ENCODE measurements at regions not wholly inside any gene's neighbourhood (a gene's known extent, or its start where the extent isn't known, plus 50 kb on each side); places are given as distances from the start of the nearest gene placed in this dataset.
"Not testable (repeated sequence)": the region's sequence is repeated elsewhere in the genome, so short reads cannot be mapped to it uniquely, and the experiment has no call there.

DNA sequence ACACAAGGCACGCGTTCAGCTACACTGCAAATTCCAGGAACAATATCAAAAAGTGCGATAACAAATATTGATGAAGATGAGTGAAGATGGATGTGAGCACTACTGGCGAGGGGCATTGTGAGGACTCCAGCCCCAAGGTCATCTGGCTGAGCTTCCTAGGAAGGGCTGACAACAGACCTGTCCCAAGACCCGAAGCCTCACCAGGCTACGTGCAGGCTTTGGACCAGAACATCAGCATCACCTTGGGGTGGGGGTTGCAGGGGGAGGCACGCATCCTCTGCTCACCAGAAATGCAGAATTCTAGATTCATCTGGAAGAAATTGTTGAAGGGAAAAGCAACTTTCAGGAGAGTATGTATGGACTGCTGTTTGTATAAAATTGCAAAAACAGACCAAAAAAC lies 386.3 kb upstream of the DEFB115 start:
- not testable (repeated sequence) for H3K27me3 ChIP-seq (ENCODE audit: control insufficient read depth, insufficient read depth, low read length, poor library complexity, severe bottlenecking); H3K9ac ChIP-seq (ENCODE audit: extremely low read depth, low read length, poor library complexity, severe bottlenecking); H3K4me1 Mint-ChIP-seq; H3K4me3 Mint-ChIP-seq; H3K36me3 Mint-ChIP-seq (ENCODE audit: low read depth); H3K27me3 Mint-ChIP-seq (ENCODE audit: insufficient read depth); H3K4me1 ChIP-seq (ENCODE audit: control insufficient read depth, insufficient read depth, low read length); H3K4me3 ChIP-seq (ENCODE audit: low read length); H3K36me3 ChIP-seq (ENCODE audit: control insufficient read depth, insufficient read depth, low read length); H3K27ac ChIP-seq (ENCODE audit: low read depth, low read length); H3K27ac Mint-ChIP-seq; DNase-seq
- H3K9me3 Mint-ChIP-seq = peaks cover 87% of the 10 kb centered on the region
- H3K9me3 ChIP-seq (ENCODE audit: control insufficient read depth, low read length) = peaks cover 17% of the 10 kb centered on the region
- 81% methylated on average over 4 to 7 of the region's 7 CpGs for WGBS, 2 experiments (ENCODE audit: insufficient coverage in 1 of 2, insufficient read length in 1 of 2)

GRCh38 chr20:30872252-30872651 lies 385.2 kb upstream of the DEFB115 start:
- not testable (repeated sequence) for H3K27me3 Mint-ChIP-seq (ENCODE audit: insufficient read depth); H3K36me3 ChIP-seq (ENCODE audit: control insufficient read depth, insufficient read depth, low read length); H3K27ac Mint-ChIP-seq; H3K4me1 Mint-ChIP-seq; H3K27ac ChIP-seq (ENCODE audit: low read depth, low read length); H3K36me3 Mint-ChIP-seq (ENCODE audit: low read depth); H3K4me3 ChIP-seq (ENCODE audit: low read length); DNase-seq; H3K27me3 ChIP-seq (ENCODE audit: control insufficient read depth, insufficient read depth, low read length, poor library complexity, severe bottlenecking); H3K4me1 ChIP-seq (ENCODE audit: control insufficient read depth, insufficient read depth, low read length); H3K9ac ChIP-seq (ENCODE audit: extremely low read depth, low read length, poor library complexity, severe bottlenecking); H3K4me3 Mint-ChIP-seq
- peaks cover 87% of the 10 kb centered on the region for H3K9me3 Mint-ChIP-seq
- H3K9me3 ChIP-seq (ENCODE audit: control insufficient read depth, low read length) = peaks cover 19% of the 10 kb centered on the region
- 78 to 80% methylated on average over 6 to 7 of the region's 7 CpGs for WGBS, 2 experiments (ENCODE audit: insufficient coverage in 1 of 2, insufficient read length in 1 of 2)

DNA sequence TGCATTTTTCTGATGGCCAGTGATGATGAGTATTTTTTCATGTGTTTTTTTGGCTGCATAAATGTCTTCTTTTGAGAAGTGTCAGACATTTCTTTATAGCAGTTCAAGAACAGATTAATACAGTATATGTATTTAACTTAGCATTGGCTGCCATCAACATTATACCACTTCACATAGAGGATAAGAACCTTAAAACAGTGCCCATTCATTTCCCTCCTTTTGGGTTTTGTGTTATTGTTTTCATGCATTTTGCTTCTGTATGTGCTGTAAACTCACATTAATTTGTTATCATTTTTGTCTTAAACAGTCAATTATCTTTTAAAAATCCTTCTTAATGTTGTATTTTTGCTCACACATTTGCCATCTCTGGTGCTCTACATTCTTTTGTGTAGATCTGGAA lies 381.6 kb upstream of the DEFB115 start:
- H3K27me3 ChIP-seq (ENCODE audit: control insufficient read depth, insufficient read depth, low read length, poor library complexity, severe bottlenecking); H3K4me1 ChIP-seq (ENCODE audit: control insufficient read depth, insufficient read depth, low read length); H3K36me3 Mint-ChIP-seq (ENCODE audit: low read depth); H3K27me3 Mint-ChIP-seq (ENCODE audit: insufficient read depth); H3K4me3 Mint-ChIP-seq; H3K27ac Mint-ChIP-seq; H3K9ac ChIP-seq (ENCODE audit: extremely low read depth, low read length, poor library complexity, severe bottlenecking); H3K36me3 ChIP-seq (ENCODE audit: control insufficient read depth, insufficient read depth, low read length); DNase-seq; H3K27ac ChIP-seq (ENCODE audit: low read depth, low read length); H3K4me1 Mint-ChIP-seq; H3K4me3 ChIP-seq (ENCODE audit: low read length): not testable (repeated sequence)
- peaks cover 21% of the 10 kb centered on the region for H3K9me3 ChIP-seq (ENCODE audit: control insufficient read depth, low read length)
- peaks cover 75% of the 10 kb centered on the region for H3K9me3 Mint-ChIP-seq

DNA sequence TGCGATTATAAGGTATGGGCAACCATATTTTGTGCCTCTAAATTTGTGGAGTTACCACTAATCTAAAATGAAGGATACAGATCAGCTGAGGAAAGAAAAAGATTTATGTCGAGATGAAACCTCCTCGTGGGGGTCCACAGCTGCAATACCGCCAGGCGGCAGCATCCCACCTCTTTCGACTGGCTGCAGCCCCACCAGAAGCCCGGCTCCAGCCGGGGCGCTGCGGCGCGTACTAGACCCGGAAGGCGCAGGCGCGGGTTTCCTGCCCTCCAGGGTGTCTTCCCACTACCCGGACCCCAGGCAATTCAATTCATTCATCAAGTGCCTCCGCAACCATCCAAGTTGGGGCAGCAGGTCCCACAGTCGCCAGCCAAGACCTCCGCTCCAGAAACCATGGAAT lies 366.1 kb upstream of the DEFB115 start:
- peak overlapping the region; percentile 37 for H3K4me3 Mint-ChIP-seq
- H3K4me1 ChIP-seq (ENCODE audit: control insufficient read depth, insufficient read depth, low read length); H3K36me3 Mint-ChIP-seq (ENCODE audit: low read depth); H3K9ac ChIP-seq (ENCODE audit: extremely low read depth, low read length, poor library complexity, severe bottlenecking); H3K4me3 ChIP-seq (ENCODE audit: low read length); H3K9me3 ChIP-seq (ENCODE audit: control insufficient read depth, low read length); H3K36me3 ChIP-seq (ENCODE audit: control insufficient read depth, insufficient read depth, low read length); H3K4me1 Mint-ChIP-seq; H3K27ac ChIP-seq (ENCODE audit: low read depth, low read length); H3K27me3 ChIP-seq (ENCODE audit: control insufficient read depth, insufficient read depth, low read length, poor library complexity, severe bottlenecking); H3K27ac Mint-ChIP-seq: not testable (repeated sequence)
- TF ChIP-seq, protein P1, sequence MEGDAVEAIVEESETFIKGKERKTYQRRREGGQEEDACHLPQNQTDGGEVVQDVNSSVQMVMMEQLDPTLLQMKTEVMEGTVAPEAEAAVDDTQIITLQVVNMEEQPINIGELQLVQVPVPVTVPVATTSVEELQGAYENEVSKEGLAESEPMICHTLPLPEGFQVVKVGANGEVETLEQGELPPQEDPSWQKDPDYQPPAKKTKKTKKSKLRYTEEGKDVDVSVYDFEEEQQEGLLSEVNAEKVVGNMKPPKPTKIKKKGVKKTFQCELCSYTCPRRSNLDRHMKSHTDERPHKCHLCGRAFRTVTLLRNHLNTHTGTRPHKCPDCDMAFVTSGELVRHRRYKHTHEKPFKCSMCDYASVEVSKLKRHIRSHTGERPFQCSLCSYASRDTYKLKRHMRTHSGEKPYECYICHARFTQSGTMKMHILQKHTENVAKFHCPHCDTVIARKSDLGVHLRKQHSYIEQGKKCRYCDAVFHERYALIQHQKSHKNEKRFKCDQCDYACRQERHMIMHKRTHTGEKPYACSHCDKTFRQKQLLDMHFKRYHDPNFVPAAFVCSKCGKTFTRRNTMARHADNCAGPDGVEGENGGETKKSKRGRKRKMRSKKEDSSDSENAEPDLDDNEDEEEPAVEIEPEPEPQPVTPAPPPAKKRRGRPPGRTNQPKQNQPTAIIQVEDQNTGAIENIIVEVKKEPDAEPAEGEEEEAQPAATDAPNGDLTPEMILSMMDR (conservative IDR thresholded peaks at IDR 0.05) = peak; percentile 59
- H3K9me3 Mint-ChIP-seq = peaks cover 80% of the 10 kb centered on the region
- DNase-seq = peak; percentile 67
- peaks cover 22% of the 10 kb centered on the region for H3K27me3 Mint-ChIP-seq (ENCODE audit: insufficient read depth)
- 85 to 91% methylated on average over 17 to 20 of the region's 20 CpGs for WGBS, 2 experiments (ENCODE audit: insufficient coverage in 1 of 2, insufficient read length in 1 of 2)
